Tibial nerve (tissue), 4 donors: ENCODE measurements at regions not wholly inside any gene's neighbourhood (a gene's known extent, or its start where the extent isn't known, plus 50 kb on each side); places are given as distances from the start of the nearest gene placed in this dataset.

ENCODE experiments used
- DNase-seq, 2 donors: peaks; one replicate each; pipeline ENCODE4 v3.0.0-alpha.2; 2019; ENCODE audit warnings: low spot score in 2 of 2
- H3K27ac ChIP-seq, 4 donors: fragments of 200-600 bp; sonication (generic) in 3 of 4; one replicate each; pipeline ENCODE4 v1.5.1; 2017 to 2019; ENCODE audit warnings: mild to moderate bottlenecking in 1 of 4
- H3K27me3 ChIP-seq, 2 donors: fragments of 200-600 bp; sonication (generic) in 1 of 2; one replicate each; pipeline versions ENCODE4 v1.5.1 to v1.6.0; 2017 to 2019
- H3K36me3 ChIP-seq, 3 donors: fragments of 200-600 bp; sonication (generic); one replicate each; pipeline ENCODE4 v1.5.1; 2018 to 2019
- H3K4me1 ChIP-seq, 4 donors: fragments of 200-600 bp; sonication (generic) in 3 of 4; one replicate each; pipeline ENCODE4 v1.5.1; 2017 to 2019
- H3K4me3 ChIP-seq, 4 donors: fragments of 200-600 bp; sonication (generic) in 3 of 4; one replicate each; pipeline ENCODE4 v1.5.1; 2017 to 2019; ENCODE audit warnings: mild to moderate bottlenecking in 1 of 4, moderate library complexity in 1 of 4
- H3K9me3 ChIP-seq, 4 donors: fragments of 200-600 bp; sonication (generic) in 3 of 4; one replicate each; pipeline ENCODE4 v1.5.1; 2017 to 2019
- CTCF ChIP-seq, 5 experiments: fragments of 200-600 bp in 3 of 5; fragments of 450-650 bp in 2 of 5; sonication (generic) in 3 of 5; IDR thresholded peaks; one replicate each; pipeline ENCODE4 v1.5.1; 2016 to 2019; ENCODE audit warnings: antibody characterized with exemption in 5 of 5, mild to moderate bottlenecking in 3 of 5, moderate library complexity in 2 of 5
- EP300 ChIP-seq, 2 donors: sonication (generic); formaldehyde crosslinking; IDR thresholded peaks; one replicate each; pipeline ENCODE4 v1.6.1; 2017; ENCODE audit warnings: antibody characterized with exemption in 2 of 2, mild to moderate bottlenecking in 1 of 2
- POLR2A ChIP-seq, 2 donors: fragments of 450-650 bp; IDR thresholded peaks; one replicate each; pipeline ENCODE4 v1.6.1; 2017; ENCODE audit warnings: antibody characterized with exemption in 2 of 2, mild to moderate bottlenecking in 2 of 2, moderate library complexity in 2 of 2
- WGBS, 2 donors: methylation state at CpG; one replicate each; pipeline ENCODE4 v1.1.5; 2018; 5-methylcytosine and 5-hydroxymethylcytosine counted together

- Histone ChIP-seq H3K4me3 (no peak overlapping the region), H3K36me3 (no peaks in the 10 kb centered on the region), H3K4me1 (no peaks in the 10 kb centered on the region), H3K9me3 (no peaks in the 10 kb centered on the region), H3K27me3 (no peaks in the 10 kb centered on the region), H3K27ac (no peak overlapping the region)
- 74 to 84% methylated on average over 4 of the region's 4 CpGs for WGBS, 2 donors
- no peak for DNase-seq
- no peak for TF ChIP-seq CTCF (IDR thresholded peaks at IDR 0.05)
- TF ChIP-seq EP300 (IDR thresholded peaks at IDR 0.05): no peak
- no peak for TF ChIP-seq POLR2A (IDR thresholded peaks at IDR 0.05)
These were observed 149.2 kb upstream of the TEX13C start for GRCh38 chrX:125170459-125170858.

DNA sequence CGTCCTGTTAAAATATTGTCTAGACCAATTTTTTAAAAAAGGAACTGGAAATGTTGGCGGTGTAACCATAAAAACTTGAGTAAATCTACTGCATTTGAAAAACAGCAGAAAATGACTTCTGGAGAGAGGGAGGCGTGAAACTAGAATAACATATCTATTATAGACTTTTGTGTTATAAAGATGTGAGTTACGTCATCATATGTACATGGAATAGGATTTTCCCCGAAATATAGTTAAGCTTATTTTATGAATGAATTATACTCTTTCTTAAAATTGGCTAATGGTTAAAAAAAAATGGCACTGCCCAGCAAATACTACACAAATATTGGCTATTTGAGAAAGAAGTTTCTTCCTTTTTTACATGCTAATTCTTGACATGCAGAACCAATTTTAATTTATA is 147.1 kb upstream of the TEX13C start:
- H3K36me3 ChIP-seq: no peaks in the 10 kb centered on the region

DNA sequence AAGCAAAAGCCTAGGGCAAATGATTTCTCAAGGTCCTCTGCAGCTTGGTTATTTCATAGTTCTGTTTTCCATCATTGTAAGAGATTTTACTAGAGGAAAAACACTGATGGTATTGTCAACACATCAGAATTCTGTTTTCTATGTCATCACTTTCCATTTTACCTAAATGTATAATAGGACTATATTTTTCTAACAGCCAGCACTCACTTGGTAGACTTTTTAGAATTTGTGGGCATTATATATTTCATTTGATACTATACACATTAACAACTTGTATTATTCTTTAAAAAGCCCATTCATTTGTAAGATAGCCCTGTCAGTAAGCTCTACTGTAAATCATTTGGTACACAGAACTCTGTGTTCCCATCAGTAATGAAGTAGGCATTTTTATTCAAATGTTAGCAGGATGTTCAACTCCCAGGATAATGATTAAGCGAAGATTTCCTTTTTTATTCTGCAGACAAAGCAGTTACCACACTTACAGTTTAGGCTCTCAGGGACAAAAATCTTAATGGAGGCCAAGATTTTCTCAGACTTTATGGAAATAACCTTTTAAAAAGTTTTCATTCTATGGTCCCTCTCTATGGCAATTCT is 143.6 kb upstream of the TEX13C start:
- DNase-seq: no peak
- Histone ChIP-seq H3K27ac (no peak overlapping the region), H3K4me3 (no peak overlapping the region), H3K4me1 (no peaks in the 10 kb centered on the region), H3K27me3 (no peaks in the 10 kb centered on the region), H3K9me3 (no peaks in the 10 kb centered on the region), H3K36me3 (no peaks in the 10 kb centered on the region)
- no peak for TF ChIP-seq EP300 (IDR thresholded peaks at IDR 0.05)
- 8 to 24% methylated on average over 1 of the region's 1 CpG for WGBS, 2 donors

More for the DNA sequence above, 147.1 kb upstream of the TEX13C start:
- DNase-seq: no peak
- TF ChIP-seq CTCF (IDR thresholded peaks at IDR 0.05) (no peak), POLR2A (IDR thresholded peaks at IDR 0.05) (no peak), EP300 (IDR thresholded peaks at IDR 0.05) (no peak)
- no peak overlapping the region for H3K27ac ChIP-seq
- no peaks in the 10 kb centered on the region for H3K9me3 ChIP-seq
- H3K4me3 ChIP-seq: no peak overlapping the region
- no peaks in the 10 kb centered on the region for H3K27me3 ChIP-seq
- WGBS, 2 donors: 74 to 91% methylated on average over 5 of the region's 5 CpGs
- H3K4me1 ChIP-seq: no peaks in the 10 kb centered on the region

DNA sequence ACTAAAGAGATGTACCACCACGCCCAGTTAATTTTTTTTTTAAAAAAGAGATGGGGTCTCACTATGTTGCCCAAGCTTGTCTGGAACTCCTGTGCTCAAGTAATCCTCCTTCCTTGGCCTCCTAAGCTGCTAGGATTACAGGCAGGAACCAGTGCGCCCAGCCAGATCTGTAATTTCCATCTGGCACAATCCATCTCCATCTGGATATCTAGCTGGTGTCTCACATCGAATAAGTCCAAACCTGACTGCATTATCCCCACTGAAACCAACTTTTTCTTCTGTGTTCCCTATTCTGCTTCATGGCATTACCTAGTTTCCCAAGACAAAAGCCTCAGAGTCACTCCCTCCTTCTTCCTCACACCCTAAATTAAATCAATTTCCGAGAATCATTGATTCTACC is 125.8 kb upstream of the TEX13C start:
- no peak for TF ChIP-seq EP300 (IDR thresholded peaks at IDR 0.05)
- TF ChIP-seq CTCF (IDR thresholded peaks at IDR 0.05): no peak
- no peak for TF ChIP-seq POLR2A (IDR thresholded peaks at IDR 0.05)

GRCh38 chrX:125198546-125198945 is 121.1 kb upstream of the TEX13C start:
- H3K9me3 ChIP-seq: no peaks in the 10 kb centered on the region
- H3K27me3 ChIP-seq: peaks cover 0 to 23% of the 10 kb centered on the region in 2 donors
- no peak overlapping the region for H3K4me3 ChIP-seq
- no peak overlapping the region for H3K27ac ChIP-seq
- peaks cover 0 to 10% (median 0%) of the 10 kb centered on the region in 4 donors for H3K4me1 ChIP-seq
- H3K36me3 ChIP-seq: no peaks in the 10 kb centered on the region
- TF ChIP-seq EP300 (IDR thresholded peaks at IDR 0.05) (no peak), CTCF (IDR thresholded peaks at IDR 0.05) (no peak)
- no peak for DNase-seq
- WGBS, 2 donors: 50 to 88% methylated on average over 1 of the region's 1 CpG

More for the DNA sequence above, 125.8 kb upstream of the TEX13C start:
- no peak overlapping the region for H3K27ac ChIP-seq
- DNase-seq: no peak
- no peaks in the 10 kb centered on the region for H3K9me3 ChIP-seq
- H3K27me3 ChIP-seq: peaks cover 0 to 5% of the 10 kb centered on the region in 2 donors
- H3K4me3 ChIP-seq: no peak overlapping the region
- H3K36me3 ChIP-seq: no peaks in the 10 kb centered on the region
- no peaks in the 10 kb centered on the region for H3K4me1 ChIP-seq
- 81 to 98% methylated on average over 4 of the region's 4 CpGs for WGBS, 2 donors
